H9 (cell line): ENCODE measurements at regions not wholly inside any gene's neighbourhood (a gene's known extent, or its start where the extent isn't known, plus 50 kb on each side); places are given as distances from the start of the nearest gene placed in this dataset.

Experiments
- DNase-seq: peaks from one replicate; pipeline ENCODE4 v3.0.0-alpha.2; 2017
- H2AFZ ChIP-seq: one replicate; pipeline ENCODE4 v1.6.1; 2013; ENCODE audit warnings: mild to moderate bottlenecking, low read length, control low read depth, moderate library complexity
- H2AK5ac ChIP-seq: 2 replicates; pipeline ENCODE4 v1.6.1; 2013; ENCODE audit warnings: low read length, control low read depth, mixed read lengths; ENCODE audit not compliant: insufficient read length
- H2BK120ac ChIP-seq: one replicate; pipeline ENCODE4 v1.6.1; 2013; ENCODE audit warnings: low read depth, mild to moderate bottlenecking, low read length, control low read depth, inconsistent platforms; ENCODE audit not compliant: poor library complexity, severe bottlenecking
- H2BK12ac ChIP-seq: 2 replicates; pipeline ENCODE4 v1.6.1; 2013; ENCODE audit warnings: low read length, control low read depth, mixed read lengths, low read depth; ENCODE audit not compliant: insufficient read length
- H2BK15ac ChIP-seq: 2 replicates; pipeline ENCODE4 v1.6.1; 2013; ENCODE audit warnings: low read depth, low read length, control low read depth
- H2BK20ac ChIP-seq: one replicate; pipeline ENCODE4 v1.6.1; 2013; ENCODE audit warnings: low read depth, mild to moderate bottlenecking, low read length, control low read depth, inconsistent platforms; ENCODE audit not compliant: poor library complexity, severe bottlenecking
- H2BK5ac ChIP-seq: 2 replicates; pipeline ENCODE4 v1.6.1; 2013; ENCODE audit warnings: low read length, control low read depth, mixed read lengths; ENCODE audit not compliant: insufficient read length
- H3K14ac ChIP-seq: 2 replicates; pipeline ENCODE4 v1.6.1; 2013; ENCODE audit warnings: low read length, control low read depth; ENCODE audit not compliant: insufficient read depth
- H3K18ac ChIP-seq: 2 replicates; pipeline ENCODE4 v1.6.1; 2013; ENCODE audit warnings: low read depth, mild to moderate bottlenecking, mixed read lengths, low read length, control low read depth; ENCODE audit not compliant: insufficient read length
- H3K23ac ChIP-seq: 2 replicates; pipeline ENCODE4 v1.6.1; 2013; ENCODE audit warnings: low read length, control low read depth, mixed read lengths, low read depth; ENCODE audit not compliant: insufficient read length
- H3K23me2 ChIP-seq: 2 replicates; pipeline ENCODE4 v1.6.1; 2013; ENCODE audit warnings: low read depth, mild to moderate bottlenecking, mixed read lengths, low read length, control low read depth; ENCODE audit not compliant: insufficient read length, poor library complexity, severe bottlenecking
- H3K27ac ChIP-seq: 2 replicates; pipeline ENCODE4 v1.5.1; 2013; ENCODE audit warnings: low read length, control low read depth, mixed read lengths, low read depth; ENCODE audit not compliant: insufficient read length
- H3K27me3 ChIP-seq: 2 replicates; pipeline ENCODE4 v1.6.1; 2013; ENCODE audit warnings: low read length, control low read depth, inconsistent platforms; ENCODE audit not compliant: insufficient read depth
- H3K4ac ChIP-seq: 2 replicates; pipeline ENCODE4 v1.6.1; 2013; ENCODE audit warnings: low read depth, mild to moderate bottlenecking, control low read depth, inconsistent platforms, low read length, moderate library complexity
- H3K4me1 ChIP-seq: 2 replicates; pipeline ENCODE4 v1.6.1; 2013; ENCODE audit warnings: low read length, control low read depth, inconsistent platforms; ENCODE audit not compliant: insufficient read depth
- H3K4me2 ChIP-seq: 2 replicates; pipeline ENCODE4 v1.6.1; 2013; ENCODE audit warnings: low read length, control low read depth, mixed read lengths; ENCODE audit not compliant: insufficient read length, insufficient read depth
- H3K56ac ChIP-seq: 2 replicates; pipeline ENCODE4 v1.6.1; 2013; ENCODE audit warnings: low read depth, mild to moderate bottlenecking, mixed read lengths, low read length, control low read depth; ENCODE audit not compliant: insufficient read length
- H3K79me1 ChIP-seq: 2 replicates; pipeline ENCODE4 v1.6.1; 2013; ENCODE audit warnings: low read depth, mild to moderate bottlenecking, moderate library complexity, low read length, control low read depth, inconsistent platforms; ENCODE audit not compliant: insufficient read depth, poor library complexity, severe bottlenecking
- H3K79me2 ChIP-seq: 2 replicates; pipeline ENCODE4 v1.6.1; 2013; ENCODE audit warnings: low read length, control low read depth, inconsistent platforms; ENCODE audit not compliant: insufficient read depth
- H3K9ac ChIP-seq: 2 replicates; pipeline ENCODE4 v1.6.1; 2013; ENCODE audit warnings: low read length, control low read depth, mixed read lengths; ENCODE audit not compliant: insufficient read length; ENCODE audit errors: extremely low read depth
- H3K9me3 ChIP-seq: one replicate; pipeline ENCODE4 v1.6.1; 2013; ENCODE audit warnings: low read depth, low read length, inconsistent platforms; ENCODE audit not compliant: control insufficient read depth
- H3T11ph ChIP-seq: one replicate; pipeline ENCODE4 v1.6.1; 2013; ENCODE audit warnings: mild to moderate bottlenecking, low read length, control low read depth, inconsistent platforms
- H4K20me1 ChIP-seq: one replicate; pipeline ENCODE4 v1.6.1; 2013; ENCODE audit not compliant: control insufficient read depth, insufficient read length, insufficient read depth
- H4K5ac ChIP-seq: 2 replicates; pipeline ENCODE4 v1.6.1; 2013; ENCODE audit warnings: low read depth, mild to moderate bottlenecking, mixed read lengths, low read length, control low read depth; ENCODE audit not compliant: insufficient read length
- H4K8ac ChIP-seq: replicated peaks from 2 replicates; pipeline ENCODE4 v1.6.1; 2013; ENCODE audit warnings: low read length, control low read depth, mixed read lengths, low read depth; ENCODE audit not compliant: insufficient read length
- H4K91ac ChIP-seq: 2 replicates; pipeline ENCODE4 v1.6.1; 2013; ENCODE audit warnings: low read depth, mild to moderate bottlenecking, moderate library complexity, mixed read lengths, low read length, control low read depth; ENCODE audit not compliant: insufficient read length
- H3K27ac Mint-ChIP-seq, 3 experiments: 2 replicates in 2 of 3; 3 replicates in 1 of 3; pipeline ENCODE4 v1.8.0; 2020 to 2021; ENCODE audit warnings: mixed read lengths in 3 of 3, mild to moderate bottlenecking in 1 of 3, moderate library complexity in 1 of 3
- H3K27me3 Mint-ChIP-seq: 2 replicates; pipeline ENCODE4 v1.8.0; 2021; ENCODE audit warnings: low read depth, mild to moderate bottlenecking, moderate library complexity, mixed read lengths
- H3K36me3 Mint-ChIP-seq, 3 experiments: 2 replicates in 2 of 3; 3 replicates in 1 of 3; pipeline ENCODE4 v1.8.0; 2020 to 2021; ENCODE audit warnings: low read depth in 3 of 3, mixed read lengths in 3 of 3; ENCODE audit not compliant: insufficient read depth in 1 of 3
- H3K4me1 Mint-ChIP-seq, 2 experiments: 2 replicates each; pipeline ENCODE4 v1.8.0; 2020; ENCODE audit warnings: mixed read lengths in 2 of 2
- H3K4me3 Mint-ChIP-seq, 2 experiments: 2 replicates in 1 of 2; 3 replicates in 1 of 2; pipeline ENCODE4 v1.8.0; 2020 to 2021; ENCODE audit warnings: mild to moderate bottlenecking in 2 of 2, mixed read lengths in 2 of 2, moderate library complexity in 1 of 2
- H3K9me3 Mint-ChIP-seq, 2 experiments: 2 replicates in 1 of 2; 3 replicates in 1 of 2; pipeline ENCODE4 v1.8.0; 2020; ENCODE audit warnings: mild to moderate bottlenecking in 2 of 2, mixed read lengths in 2 of 2, moderate library complexity in 1 of 2
- WGBS: extraction: QIAGEN DNeasy Blood & Tissue Kit; methylation state at CpG from one replicate; pipeline ENCODE4 v1.1.7; 2013; ENCODE audit warnings: missing lambda C conversion rate, low lambda C conversion rate, mixed read lengths; ENCODE audit not compliant: insufficient read length; ENCODE audit errors: extremely low coverage; 5-methylcytosine and 5-hydroxymethylcytosine counted together
- TF ChIP-seq, protein P1 (sequence below): fragments of 200-600 bp; sonication (generic); conservative IDR thresholded peaks from 3 replicates; pipeline ENCODE4 v1.8.0; 2021; ENCODE audit warnings: antibody characterized with exemption, mild to moderate bottlenecking

DNA sequence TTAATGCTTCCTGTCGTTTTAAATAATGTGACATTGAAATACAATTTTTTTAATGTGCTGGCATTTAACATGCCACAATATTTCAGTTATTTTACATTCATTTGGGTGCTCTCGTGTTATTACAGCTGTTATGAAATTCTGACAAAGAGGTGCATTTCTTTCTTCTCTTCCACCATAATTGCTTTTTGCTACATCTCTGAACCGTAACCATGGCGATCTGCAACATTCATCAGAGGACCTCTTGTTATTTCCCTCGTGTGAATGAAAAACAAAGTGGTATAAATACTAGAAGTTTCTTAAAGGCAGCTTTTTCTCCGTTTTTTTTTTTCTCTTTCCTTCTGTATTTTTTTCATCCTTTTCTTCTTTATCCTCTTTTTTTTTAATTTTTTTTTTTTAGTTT is 316.4 kb downstream of the MCTP2 start:
- 0 out of 4 replicates have a peak, but pooled peaks cover 0 to 2% of the 10 kb centered on the region in 2 experiments for H3K4me1 Mint-ChIP-seq
- Histone ChIP-seq H4K20me1 (no peaks in the 10 kb centered on the region), H3K56ac (no peak overlapping the region), H4K8ac (no peak overlapping the region), H3K4ac (no peak overlapping the region), H2BK120ac (no peak overlapping the region), H2AFZ (no peak overlapping the region), H3K9ac (no peak overlapping the region), H4K91ac (no peak overlapping the region), H3K23me2 (no peaks in the 10 kb centered on the region), H2AK5ac (no peak overlapping the region), H3K79me1 (no peaks in the 10 kb centered on the region), H3K14ac (no peak overlapping the region), H2BK20ac (no peak overlapping the region), H2BK15ac (no peak overlapping the region), H3K4me2 (no peak overlapping the region), H2BK5ac (no peak overlapping the region), H3T11ph (no peak overlapping the region), H3K18ac (no peak overlapping the region), H3K23ac (no peak overlapping the region), H4K5ac (no peak overlapping the region), H3K4me1 (no peaks in the 10 kb centered on the region), H3K9me3 (no peaks in the 10 kb centered on the region), H3K27me3 (no peaks in the 10 kb centered on the region), H3K79me2 (no peaks in the 10 kb centered on the region), H2BK12ac (no peak overlapping the region), H3K27ac (no peak overlapping the region)
- TF ChIP-seq, protein P1, sequence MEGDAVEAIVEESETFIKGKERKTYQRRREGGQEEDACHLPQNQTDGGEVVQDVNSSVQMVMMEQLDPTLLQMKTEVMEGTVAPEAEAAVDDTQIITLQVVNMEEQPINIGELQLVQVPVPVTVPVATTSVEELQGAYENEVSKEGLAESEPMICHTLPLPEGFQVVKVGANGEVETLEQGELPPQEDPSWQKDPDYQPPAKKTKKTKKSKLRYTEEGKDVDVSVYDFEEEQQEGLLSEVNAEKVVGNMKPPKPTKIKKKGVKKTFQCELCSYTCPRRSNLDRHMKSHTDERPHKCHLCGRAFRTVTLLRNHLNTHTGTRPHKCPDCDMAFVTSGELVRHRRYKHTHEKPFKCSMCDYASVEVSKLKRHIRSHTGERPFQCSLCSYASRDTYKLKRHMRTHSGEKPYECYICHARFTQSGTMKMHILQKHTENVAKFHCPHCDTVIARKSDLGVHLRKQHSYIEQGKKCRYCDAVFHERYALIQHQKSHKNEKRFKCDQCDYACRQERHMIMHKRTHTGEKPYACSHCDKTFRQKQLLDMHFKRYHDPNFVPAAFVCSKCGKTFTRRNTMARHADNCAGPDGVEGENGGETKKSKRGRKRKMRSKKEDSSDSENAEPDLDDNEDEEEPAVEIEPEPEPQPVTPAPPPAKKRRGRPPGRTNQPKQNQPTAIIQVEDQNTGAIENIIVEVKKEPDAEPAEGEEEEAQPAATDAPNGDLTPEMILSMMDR = no peak
- H3K27ac Mint-ChIP-seq = no peak overlapping the region
- no peaks in the 10 kb centered on the region for H3K36me3 Mint-ChIP-seq
- no CpG with 5 or more reads among the region's 6 CpGs for WGBS
- H3K4me3 Mint-ChIP-seq = no peak overlapping the region
- H3K9me3 Mint-ChIP-seq = no peaks in the 10 kb centered on the region; a peak in 1 of 5 replicates
- H3K27me3 Mint-ChIP-seq = no peaks in the 10 kb centered on the region
- no peak for DNase-seq
